ENCODE measurements at regions not wholly inside any gene's neighbourhood (a gene's known extent, or its start where the extent isn't known, plus 50 kb on each side); places are given as distances from the start of the nearest gene placed in this dataset.

GRCh38 chr9:29066141-29066640 is 1492.9 kb upstream of the C9orf72 start:
- in situ Hi-C loops (cut with MboI; ENCODE audit: low sequenced_read_pairs): no loop called here
- no peak overlapping the region for H4K8ac ChIP-seq (ENCODE audit: low read depth in 2 of 2, low read length in 2 of 2)
- no peaks in the 10 kb centered on the region for H3K79me1 ChIP-seq (ENCODE audit: low read depth in 1 of 2, low read length in 2 of 2)
- intact Hi-C loops (cut with micrococcal nuclease): no loop called here
- no peak overlapping the region for H2BK5ac ChIP-seq (ENCODE audit: low read depth, low read length, poor library complexity, severe bottlenecking)
- ATAC-seq (ENCODE audit: low read depth) (no peak), DNase-seq (no peak)
- dilution Hi-C loops (cut with HindIII; ENCODE audit: low sequenced_read_pairs, unreplicated experiment): no loop called here
- no peak overlapping the region for H4K91ac ChIP-seq (ENCODE audit: insufficient read depth, low read depth, low read length)
- WGBS, 2 experiments (ENCODE audit: extremely low coverage in 2 of 2, insufficient read length in 1 of 2): no CpG with 5 or more reads among the region's 3 CpGs
- H2AFZ ChIP-seq (replicated peaks; ENCODE audit: low read length, poor library complexity): no peak overlapping the region
- no peak overlapping the region for H3K56ac ChIP-seq (ENCODE audit: extremely low read depth, insufficient read depth, low read length)
- H3K18ac ChIP-seq (ENCODE audit: low read depth, low read length): no peak overlapping the region
- TF ChIP-seq MXI1 (IDR thresholded peaks at IDR 0.05; ENCODE audit: borderline replicate concordance, low read depth, low read length): no peak
- TF ChIP-seq ELK1 (IDR thresholded peaks at IDR 0.05; ENCODE audit: borderline replicate concordance, low read depth, low read length): no peak
- no peak for TF ChIP-seq BHLHE40 (IDR thresholded peaks at IDR 0.05; ENCODE audit: low read depth, low read length)
- no peak for TF ChIP-seq CTCF (conservative IDR thresholded peaks at IDR 0.05; ENCODE audit: low read depth, low read length)
- no peak for TF ChIP-seq SMC3 (IDR thresholded peaks at IDR 0.05; ENCODE audit: low read depth, low read length)
- TF ChIP-seq MAFK (IDR thresholded peaks at IDR 0.05; ENCODE audit: low read depth, low read length): no peak
- no peak for TF ChIP-seq RFX5 (IDR thresholded peaks at IDR 0.05; ENCODE audit: low read depth, low read length)
- TF ChIP-seq NFE2L2 (IDR thresholded peaks at IDR 0.05; ENCODE audit: low read depth, low read length): no peak
- no peak for TF ChIP-seq USF2 (IDR thresholded peaks at IDR 0.05; ENCODE audit: low read depth, low read length)
- TF ChIP-seq MAZ (IDR thresholded peaks at IDR 0.05; ENCODE audit: borderline replicate concordance, low read depth, low read length): no peak
- TF ChIP-seq RAD21 (IDR thresholded peaks at IDR 0.05; ENCODE audit: low read length): no peak
- TF ChIP-seq CHD1 (IDR thresholded peaks at IDR 0.05; ENCODE audit: low read depth, low read length): no peak
- no peak for TF ChIP-seq CEBPB (IDR thresholded peaks at IDR 0.05; ENCODE audit: low read depth, low read length)
- no peak for TF ChIP-seq RCOR1 (IDR thresholded peaks at IDR 0.05; ENCODE audit: insufficient replicate concordance, low read length)
- TF ChIP-seq POLR2A (IDR thresholded peaks at IDR 0.05; ENCODE audit: low read depth, low read length): no peak
- no TSS peak for BruUV-seq (replicated peaks)
- H2BK120ac ChIP-seq (ENCODE audit: low read depth, low read length): no peak overlapping the region
- H3K27me3 ChIP-seq (ENCODE audit: control insufficient read depth, insufficient read depth, low read length): no peaks in the 10 kb centered on the region
- H3K4ac ChIP-seq (ENCODE audit: low read depth, low read length): no peak overlapping the region
- no peak overlapping the region for H3K27ac ChIP-seq (ENCODE audit: insufficient read depth, low read length)
- no peak overlapping the region for H2AK9ac ChIP-seq (replicated peaks; ENCODE audit: low read depth, low read length, poor library complexity)
- H2BK20ac ChIP-seq (ENCODE audit: low read depth, low read length): no peak overlapping the region
- H3K36me3 ChIP-seq (ENCODE audit: control insufficient read depth, insufficient read depth, low read length): no peaks in the 10 kb centered on the region
- ChIA-PET POLR2A (ENCODE audit: unreplicated experiment) (no interaction called here), CTCF (no interaction called here)
- H3K23ac ChIP-seq (ENCODE audit: low read depth, low read length): no peak overlapping the region
- H2BK15ac ChIP-seq (ENCODE audit: low read depth, low read length): no peak overlapping the region
- H3K9me3 ChIP-seq (ENCODE audit: control insufficient read depth, insufficient read depth, low read length): peaks cover 2% of the 10 kb centered on the region; the same call in 1 of the 2 replicates
- H3K4me1 ChIP-seq (ENCODE audit: control insufficient read depth, insufficient read depth, low read length): no peaks in the 10 kb centered on the region
- H3K14ac ChIP-seq (replicated peaks; ENCODE audit: low read depth, low read length): no peak overlapping the region
- H3K9ac ChIP-seq (ENCODE audit: low read depth, low read length): no peak overlapping the region
- no peak overlapping the region for H4K5ac ChIP-seq (ENCODE audit: low read depth, low read length)
- H2AK5ac ChIP-seq (ENCODE audit: low read depth, low read length): no peak overlapping the region
- H3K4me3 ChIP-seq (ENCODE audit: insufficient read depth, low read depth, low read length): no peak overlapping the region
- H4K20me1 ChIP-seq (ENCODE audit: insufficient read depth, low read length): no peaks in the 10 kb centered on the region
- H3K4me2 ChIP-seq (ENCODE audit: low read depth, low read length): no peak overlapping the region
- no peaks in the 10 kb centered on the region for H3K9me1 ChIP-seq (ENCODE audit: insufficient read depth, low read length)
